CD4-positive, alpha-beta T cell treated with Interleukin-12 subunit alpha and Interleukin-12 subunit beta, for 1 hour (primary cell): ENCODE measurements at regions not wholly inside any gene's neighbourhood (a gene's known extent, or its start where the extent isn't known, plus 50 kb on each side); places are given as distances from the start of the nearest gene placed in this dataset.

Experiments
- DNase-seq: peaks from one replicate; pipeline ENCODE4 v3.0.0-alpha.2; 2020

DNA sequence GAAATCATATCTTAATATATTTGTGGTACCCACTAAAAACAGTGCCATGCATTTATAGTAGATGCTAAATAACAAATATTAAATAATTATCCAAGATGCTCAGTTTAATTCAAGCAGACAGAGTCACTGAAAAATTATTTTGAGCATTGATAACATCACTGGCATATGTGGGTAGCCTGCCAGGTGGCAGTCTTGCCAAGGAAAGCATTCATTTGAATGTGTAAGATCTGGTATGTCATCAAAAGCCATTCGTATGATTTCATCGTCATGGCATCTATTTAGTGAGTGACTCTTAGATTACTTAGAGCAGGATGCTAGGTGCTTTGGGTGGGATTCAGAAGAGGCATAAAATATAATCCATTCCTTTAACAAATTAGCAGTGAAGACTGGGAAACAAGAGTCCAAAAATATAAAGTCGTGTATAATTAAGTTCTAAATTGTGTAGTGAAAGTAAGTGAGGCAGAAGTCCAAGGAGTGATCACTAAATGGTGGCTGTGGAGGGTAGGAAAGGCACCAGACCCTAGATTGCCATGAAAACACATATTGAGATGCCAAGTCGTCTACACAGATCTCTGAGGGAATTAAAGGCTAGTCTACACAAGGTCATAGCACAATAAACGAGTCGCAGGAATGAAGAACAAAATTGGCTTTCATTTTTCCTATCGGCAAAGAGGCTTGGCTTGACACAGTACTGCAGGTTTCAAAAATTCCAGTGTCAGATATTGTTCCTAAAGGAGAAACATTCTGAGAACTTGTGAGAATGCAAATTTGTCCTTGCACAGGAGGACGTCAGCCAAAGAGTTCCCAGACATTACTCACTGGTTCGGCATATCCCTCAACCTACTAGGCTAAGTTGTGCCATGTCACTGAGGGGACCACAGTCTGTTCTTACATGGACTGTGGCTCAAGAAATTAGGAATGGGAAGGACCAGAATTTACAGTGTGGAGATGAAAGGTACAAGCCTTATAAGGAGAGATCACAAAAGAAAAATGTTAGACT is 130.8 kb downstream of the LYPLAL1 start:
- DNase-seq, result no peak

DNA sequence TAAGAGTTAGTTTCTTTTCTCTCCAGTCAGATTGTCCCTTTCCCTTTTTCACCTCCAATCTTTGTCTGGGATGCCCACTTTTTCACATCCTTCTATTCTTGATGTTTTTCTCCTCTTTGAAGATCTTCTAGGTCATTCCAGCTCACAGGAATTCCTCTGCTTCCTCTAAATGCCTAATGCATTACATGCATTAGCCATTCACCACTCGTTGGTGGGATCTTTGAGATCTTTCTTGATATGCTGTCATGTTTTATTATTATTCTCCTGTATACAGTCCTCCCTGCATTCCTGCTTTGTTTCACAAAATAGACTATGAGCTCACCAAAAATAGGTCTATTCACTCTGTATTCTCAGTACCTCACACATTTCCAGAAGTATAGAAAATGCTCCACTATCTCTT is 129.0 kb downstream of the LYPLAL1 start:
- DNase-seq, result no peak

DNA sequence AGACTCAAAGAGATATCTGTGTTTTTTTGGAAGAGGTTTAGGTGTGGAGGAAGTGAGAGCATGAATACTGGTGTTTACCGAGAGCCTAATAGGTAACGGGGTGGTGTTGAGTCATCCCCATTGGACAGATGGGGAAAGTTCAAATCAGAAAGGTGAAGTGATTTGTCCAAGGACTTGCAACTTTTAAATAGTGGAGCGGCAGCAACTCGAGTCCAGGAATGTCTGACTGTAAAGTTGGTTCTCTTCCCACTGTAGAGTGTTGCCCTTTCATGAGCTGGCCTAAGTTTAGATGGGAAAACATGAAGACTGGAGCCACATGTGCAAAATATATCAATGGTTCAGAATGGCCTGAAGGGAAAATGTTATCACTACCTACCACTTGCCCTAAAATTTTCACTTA is 125.7 kb downstream of the LYPLAL1 start:
- no peak for DNase-seq

DNA sequence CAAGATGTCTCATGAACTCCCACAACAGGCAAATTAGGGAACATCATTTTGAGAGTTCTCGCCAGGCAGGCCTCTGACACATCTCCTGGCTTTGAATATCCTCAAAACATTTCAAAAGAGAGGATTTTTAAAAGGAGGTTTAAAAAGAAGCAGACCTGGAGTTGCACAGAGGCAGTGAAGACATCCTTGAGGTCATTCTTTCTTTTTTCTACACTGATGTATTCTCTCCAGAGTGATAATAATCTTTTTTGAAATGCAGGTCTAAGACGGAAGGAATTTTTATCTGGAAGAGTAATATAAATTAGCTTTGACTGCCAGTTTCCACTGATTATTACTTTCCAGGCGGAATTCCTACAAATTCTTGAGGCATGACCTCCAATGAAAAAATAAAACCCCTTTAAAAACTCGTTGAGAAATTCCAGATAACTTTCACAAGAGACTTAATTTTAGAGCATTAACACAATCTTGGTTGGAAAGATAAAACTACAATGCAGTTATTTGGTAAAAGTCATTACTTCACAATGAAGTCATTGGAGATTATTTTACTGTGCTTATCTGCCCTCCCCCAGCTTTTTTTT is 125.0 kb downstream of the LYPLAL1 start:
- DNase-seq, result no peak

DNA sequence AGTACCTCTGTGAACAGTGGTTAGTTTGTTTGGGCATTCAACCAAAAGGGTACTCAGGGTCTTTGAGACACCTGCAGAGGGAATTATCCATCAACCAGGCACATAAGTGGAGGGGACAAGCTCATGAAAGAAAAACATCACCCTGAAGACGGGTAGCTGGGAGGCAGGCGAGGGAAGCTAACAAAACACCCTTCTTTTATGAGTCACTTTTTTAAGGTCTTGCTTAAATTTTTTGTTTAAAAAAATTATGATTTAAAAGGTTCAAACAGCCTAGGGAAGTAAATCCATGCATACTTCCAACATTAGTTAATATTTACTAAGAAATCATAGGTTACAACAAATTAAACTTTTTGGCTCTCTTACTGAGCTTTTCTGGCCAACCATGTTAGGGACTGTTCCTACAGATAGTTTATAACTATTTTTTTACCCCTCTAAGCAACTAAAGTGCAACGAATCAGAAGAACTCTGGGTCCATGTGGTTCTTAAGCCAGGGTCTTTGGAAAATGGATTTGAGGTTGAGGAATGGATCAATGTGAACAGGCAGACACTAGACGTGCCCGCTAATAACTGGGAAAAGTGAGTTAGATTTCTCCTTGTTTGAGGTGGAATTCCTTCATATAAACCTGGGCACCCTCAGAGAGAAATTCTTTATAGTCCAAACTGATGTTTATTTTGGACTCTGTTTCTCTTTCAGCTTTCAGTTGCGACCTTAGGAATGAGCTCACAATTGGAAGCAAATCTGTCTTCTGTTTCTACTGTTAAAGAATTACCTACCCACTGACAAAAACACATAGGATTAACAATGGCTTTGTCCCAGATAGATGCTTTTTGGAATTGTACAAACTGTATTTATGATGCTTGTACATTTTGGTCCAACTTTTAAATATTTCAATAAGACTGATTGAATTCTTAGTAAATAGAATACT is 123.0 kb downstream of the LYPLAL1 start:
- DNase-seq, result no peak

DNA sequence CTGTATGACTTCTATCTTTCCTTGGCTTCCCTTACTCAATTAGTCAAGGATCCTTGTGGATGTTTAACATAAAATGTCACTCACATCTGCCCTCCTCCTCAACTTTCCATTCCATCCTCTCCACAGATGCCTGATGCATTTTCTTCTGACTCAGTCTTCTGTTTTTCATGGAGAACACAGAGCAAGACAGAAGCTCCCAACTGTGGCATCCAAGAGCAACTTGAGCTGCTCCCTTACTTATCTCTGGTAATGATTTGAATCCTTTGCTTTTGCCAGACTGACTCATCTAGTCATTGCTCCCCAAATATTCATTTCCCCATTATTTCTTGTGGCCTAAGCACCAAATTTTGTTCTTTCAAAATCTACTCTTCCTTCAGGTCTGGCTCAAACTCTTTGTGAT is 120.6 kb downstream of the LYPLAL1 start:
- DNase-seq, result no peak

DNA sequence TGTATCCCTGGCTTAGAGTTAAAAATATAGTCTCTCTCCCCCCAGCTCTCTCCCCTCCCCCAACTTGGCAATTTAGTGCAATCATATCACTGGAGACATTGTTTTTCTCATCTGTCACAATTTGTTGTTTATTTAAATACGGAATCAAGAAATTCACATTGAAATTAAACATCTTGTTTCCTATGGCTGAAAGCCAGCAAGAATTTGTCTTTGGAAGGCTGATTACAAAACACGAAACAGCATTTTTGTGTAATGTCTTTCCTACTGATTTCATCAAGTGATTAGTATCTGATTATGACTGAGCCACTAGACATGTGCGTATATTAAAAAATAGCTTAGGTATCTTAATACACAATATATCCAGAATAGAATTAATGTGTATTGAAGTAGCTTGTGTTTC is 119.7 kb downstream of the LYPLAL1 start:
- no peak for DNase-seq

DNA sequence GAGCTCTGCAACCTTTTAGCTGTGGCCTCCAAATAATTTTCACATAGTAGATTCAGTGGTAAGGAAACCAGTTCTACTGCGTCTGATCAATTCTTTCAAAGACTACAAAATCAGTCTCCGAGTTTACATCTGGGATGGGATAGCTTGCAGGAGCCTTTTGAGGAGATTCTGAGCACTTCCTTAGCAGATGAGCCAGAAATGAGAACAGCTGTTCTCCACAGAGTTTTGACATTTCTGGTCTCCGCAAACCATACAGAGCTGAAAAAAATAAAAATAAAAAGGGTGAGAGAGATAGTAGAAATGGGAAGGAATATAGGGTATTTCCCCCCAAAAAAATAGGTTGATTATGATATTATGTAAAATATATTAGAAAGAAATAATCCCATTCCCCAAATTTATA is 119.3 kb downstream of the LYPLAL1 start:
- DNase-seq, result no peak

DNA sequence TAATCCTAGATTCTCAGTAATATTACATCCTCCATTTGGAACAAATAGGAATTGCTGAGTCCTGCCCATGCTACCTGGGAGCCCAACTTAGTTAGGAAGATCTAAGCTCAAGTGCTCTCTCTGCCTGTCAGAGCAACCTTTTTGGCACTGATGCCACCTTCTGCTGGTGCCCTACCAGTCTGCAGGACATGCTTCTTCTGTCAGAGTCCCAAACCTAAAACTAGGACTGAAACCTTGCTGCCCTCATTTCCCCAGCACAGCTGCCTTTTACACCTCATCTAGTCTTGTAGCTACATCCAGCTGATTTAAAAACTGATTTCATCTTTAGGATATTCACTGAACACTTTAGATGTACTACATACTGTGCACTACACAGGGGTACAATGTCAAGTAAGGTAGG is 118.7 kb downstream of the LYPLAL1 start:
- DNase-seq, result no peak

DNA sequence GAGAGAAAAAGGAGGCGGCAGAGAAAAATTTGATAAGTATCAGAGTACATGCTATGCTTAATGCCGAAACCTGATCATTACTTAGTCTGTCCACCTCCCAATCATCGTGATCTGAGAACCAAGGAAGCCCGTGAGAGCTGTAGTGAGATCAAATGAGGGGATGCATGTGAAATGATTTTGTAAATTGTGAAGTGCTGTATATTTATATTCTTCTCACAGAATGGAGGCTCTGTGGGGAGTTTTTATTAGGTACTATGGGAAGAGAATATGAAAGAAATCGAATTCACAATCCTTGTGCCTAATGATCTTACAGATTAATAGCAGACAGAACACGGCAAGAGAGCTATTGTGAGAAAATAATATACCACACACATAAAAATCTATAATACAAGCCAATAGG is 115.5 kb downstream of the LYPLAL1 start:
- no peak for DNase-seq

DNA sequence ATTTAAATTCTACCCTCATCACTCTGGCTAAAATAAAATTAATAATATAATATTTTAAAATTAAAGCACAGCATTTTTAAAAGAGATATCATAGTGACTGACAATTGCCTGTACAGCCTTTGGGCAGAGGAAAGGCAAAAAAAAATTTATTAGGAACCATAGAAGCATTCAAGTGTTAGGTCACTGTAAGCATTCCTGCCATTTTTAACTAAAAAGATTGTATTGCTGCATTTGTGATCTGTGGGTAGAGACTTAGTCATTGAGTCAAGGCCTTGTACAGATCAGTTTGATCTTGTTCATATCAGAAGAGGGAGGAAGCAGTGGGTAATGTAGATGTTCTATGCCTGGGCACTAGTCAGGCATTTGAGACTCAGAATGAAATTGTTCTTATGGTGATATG is 109.9 kb downstream of the LYPLAL1 start:
- DNase-seq, result no peak

DNA sequence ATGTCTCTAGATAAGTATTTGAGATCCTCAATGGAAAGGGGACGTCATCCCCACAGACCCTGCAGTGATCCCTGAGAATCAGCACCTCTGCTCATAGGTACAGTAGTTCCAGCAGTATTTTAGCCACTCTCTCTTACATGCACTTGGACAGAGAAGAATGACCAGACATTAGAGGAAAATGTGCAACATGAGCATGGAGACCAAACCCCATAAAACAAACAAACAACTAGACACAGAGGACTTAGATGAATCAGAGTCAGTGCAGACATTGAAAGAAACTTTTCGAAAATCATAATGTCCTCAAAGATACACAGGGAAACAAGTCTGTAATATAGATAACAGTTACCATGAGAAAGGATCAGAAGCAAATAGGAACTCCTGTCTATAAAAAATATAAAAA is 108.2 kb downstream of the LYPLAL1 start:
- no peak for DNase-seq

DNA sequence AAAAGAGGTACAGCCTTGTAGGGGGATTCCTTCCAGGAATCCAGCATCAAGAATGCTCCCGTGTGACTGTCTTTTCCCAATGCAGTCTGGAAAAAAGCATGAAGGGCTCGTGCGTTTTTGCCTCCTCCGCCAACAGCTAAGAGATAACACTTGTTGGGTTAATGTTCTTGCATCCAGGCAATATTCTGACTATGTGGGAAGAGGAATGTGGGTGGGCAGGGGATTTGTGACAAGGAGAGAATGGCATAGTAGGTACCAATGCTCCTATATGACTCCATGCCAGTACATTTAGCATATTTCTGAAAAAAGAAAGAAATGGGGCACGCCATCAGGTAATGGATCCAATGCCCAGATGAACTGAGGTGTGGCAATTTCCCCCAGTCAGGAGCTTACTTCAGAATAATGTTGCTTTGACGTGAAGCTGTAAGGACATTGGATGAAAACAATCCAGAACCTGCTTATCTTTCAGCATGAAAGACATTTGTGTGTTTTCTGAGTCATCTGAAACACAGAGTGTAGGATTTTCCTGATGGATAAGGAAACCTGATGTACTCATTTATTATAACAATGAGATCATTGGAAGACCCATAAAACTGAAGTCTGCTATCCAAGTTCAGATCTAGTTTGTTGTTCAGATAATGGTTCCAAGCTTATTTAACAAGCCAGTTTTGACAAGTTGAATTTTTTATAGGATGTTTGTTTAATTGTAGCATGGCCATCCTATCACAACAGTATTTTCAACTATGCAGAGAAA is 105.5 kb downstream of the LYPLAL1 start:
- no peak for DNase-seq

DNA sequence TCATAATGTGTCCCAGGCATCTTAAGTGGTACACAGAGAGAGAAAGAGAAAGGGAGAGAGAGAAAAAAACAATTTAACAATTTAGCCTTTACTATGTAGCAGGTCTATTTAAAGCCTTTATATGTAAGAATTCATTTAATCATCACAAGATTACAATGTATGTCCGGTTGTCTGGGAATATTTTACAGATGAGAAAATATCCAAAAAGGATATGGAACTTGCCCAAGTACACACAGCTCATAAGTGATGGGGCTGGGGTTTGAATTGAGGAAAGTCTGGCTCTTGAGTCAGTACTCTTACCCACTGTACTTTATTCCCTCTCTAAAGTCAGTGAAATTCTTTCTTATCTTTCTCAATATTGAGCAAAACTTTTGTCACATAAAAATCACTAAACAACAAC is 104.6 kb downstream of the LYPLAL1 start:
- DNase-seq, result no peak

DNA sequence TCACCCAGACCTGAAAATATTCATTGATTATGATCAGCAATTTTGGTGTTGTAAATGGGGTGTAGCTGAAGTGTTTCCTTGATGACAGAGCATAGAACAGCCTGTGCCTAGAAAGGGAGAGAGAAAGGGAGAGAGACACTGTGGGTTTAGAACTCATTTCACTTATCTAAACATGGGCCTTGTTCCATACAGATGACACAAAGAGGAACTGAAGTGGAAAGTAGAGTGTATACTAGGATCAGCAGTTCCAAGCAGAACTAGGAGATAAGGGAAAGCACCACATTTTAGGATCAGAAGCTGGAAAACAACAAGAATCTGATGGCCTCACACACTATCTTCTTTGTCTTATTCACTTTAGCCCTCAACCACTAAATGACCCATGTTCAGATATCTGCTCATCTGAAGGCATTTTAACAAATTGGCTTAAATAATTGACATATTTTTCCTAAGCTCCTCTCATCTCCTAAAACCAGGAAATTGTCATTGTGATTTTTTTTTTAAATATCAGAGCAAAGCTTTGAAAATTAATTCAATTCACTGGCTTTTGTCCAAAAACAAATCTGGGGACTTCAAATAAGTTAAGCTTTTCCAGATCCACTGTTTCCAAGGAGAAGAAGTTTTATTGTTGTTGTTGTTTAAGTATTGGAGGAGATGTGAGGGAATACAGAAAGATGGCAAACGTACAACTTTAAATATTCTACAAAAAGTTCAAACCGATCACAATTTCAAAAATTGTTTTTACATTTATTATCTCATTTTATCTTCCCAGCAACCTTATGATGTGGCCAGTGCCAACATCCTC is 103.8 kb downstream of the LYPLAL1 start:
- DNase-seq, result no peak

DNA sequence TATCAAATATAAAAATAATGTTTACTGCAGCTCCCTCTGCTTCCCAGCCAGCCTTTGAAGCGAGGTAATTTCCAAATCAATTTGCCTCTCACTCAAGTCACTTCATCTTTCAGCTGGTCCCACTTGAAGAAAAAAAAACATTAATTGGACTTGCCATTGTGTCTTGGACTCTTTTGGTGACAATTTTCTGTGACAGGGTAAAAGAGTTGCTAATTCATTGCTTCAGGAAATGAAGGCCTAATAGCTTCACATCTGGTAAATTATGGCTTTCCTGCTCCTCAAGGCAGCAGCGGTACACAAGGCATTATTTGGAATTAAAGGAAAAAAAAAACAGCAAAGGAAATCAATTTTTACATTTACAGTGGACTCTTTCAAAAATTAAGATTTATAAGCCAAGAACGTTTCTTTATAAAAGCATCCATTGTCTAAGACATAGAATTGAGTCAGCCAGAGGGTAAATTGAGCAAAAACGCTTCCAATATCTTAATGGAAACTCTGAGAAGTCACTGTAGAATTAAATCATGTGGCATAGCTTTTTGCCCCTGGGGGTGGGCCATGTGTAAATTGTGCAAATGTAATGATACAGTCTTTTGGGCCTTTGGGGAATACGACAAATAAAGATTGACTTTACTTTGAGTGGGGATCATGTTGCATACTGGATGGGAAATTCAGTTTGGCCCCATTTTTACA is 102.5 kb downstream of the LYPLAL1 start:
- DNase-seq, result no peak

DNA sequence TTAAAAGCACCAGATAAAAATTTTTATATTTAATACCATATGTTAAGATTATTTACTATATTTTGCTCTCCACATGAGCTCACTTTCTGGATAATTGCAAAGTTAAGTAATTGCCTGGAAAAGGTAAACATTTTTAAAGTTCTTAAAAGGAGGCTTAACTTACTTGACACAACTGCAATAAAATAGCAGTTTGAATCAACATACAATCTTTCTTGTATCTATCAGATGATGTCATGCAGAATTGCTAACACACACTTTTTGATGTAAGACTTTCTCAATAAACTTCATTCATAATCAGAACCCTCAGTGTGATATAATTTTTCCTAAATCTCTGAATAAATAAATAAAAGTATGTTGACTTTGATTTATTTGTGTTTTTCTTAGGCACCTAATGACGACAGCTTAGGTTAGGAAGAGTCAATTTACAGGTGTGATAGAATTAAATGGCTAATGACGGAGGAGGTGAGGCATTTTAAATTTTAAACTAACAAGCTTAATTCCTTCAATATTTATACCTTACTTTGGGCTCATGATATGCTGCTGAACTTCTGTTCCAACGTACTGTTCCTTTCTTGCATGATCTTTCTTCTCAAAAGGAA is 99.5 kb downstream of the LYPLAL1 start:
- DNase-seq, result no peak

DNA sequence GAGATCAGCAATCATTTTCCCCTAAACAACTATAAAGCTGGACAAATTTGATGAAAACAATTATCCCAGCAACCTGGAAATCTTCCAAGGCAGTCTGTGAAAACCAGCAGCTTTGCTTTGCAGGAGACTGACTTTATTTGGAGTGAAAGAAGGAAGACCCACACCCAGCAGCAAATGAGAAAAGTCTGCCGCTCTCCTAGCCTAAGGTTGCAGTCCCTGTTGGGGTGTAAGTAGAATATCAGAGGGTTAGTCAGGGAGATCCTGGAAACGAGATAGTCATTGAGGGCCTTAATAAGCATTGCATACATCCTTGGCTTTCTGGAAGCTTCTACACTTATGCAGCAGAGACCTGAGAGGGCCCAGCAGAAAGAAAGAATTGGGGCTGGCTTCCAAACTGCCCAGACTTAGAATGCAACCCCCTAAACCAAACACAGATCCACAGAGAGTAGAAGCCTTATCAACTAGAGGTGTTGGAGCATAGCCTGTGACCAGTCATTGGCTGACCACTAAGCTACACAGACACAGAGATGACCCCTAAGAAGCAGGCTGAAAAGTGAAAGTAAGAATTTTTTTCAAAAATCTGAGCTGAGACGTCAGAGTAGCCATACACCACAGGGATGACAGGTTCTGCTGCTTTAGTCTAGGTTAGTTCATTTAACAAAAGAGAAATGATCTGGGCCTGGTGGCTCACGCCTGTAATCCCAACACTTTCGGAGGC is 98.3 kb downstream of the LYPLAL1 start:
- DNase-seq, result no peak

DNA sequence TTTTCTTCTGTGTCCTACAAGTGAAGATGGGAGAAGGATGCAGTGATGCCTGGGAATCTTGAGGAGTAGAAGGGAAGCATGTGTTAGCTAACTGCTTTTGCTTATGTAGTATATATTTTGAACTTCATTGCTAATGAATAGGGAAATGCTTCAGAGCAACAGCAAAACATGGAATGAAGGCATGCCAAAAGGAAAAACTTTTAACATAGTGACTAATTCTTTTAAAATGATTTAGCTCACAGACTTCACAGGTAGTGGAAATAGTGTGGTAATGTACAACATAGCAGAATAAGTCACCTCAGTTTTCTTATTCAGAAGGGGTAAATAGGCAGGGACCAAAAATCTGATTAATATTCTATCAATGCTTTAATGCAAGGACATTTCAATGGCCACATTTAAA is 95.5 kb downstream of the LYPLAL1 start:
- no peak for DNase-seq

DNA sequence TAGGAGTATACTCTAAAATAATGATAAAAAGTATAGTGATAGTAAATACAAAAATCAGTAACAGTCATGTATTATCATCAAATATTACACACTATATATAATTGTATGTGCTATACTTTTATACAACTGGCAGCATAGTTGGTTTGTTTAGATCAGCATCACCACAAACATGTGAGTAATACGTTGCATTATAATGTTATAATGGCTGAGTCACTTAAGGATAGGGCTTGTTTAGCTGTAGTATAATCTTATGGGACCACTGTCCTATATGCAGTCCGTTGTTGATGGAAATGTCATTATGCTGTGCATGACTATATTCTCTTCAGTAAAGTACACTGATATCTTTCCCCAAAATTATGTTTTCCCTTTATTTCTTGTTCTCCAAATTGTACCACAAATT is 92.8 kb downstream of the LYPLAL1 start:
- no peak for DNase-seq
